ENCODE measurements at regions not wholly inside any gene's neighbourhood (a gene's known extent, or its start where the extent isn't known, plus 50 kb on each side); places are given as distances from the start of the nearest gene placed in this dataset.
"Not testable (repeated sequence)": the region's sequence is repeated elsewhere in the genome, so short reads cannot be mapped to it uniquely, and the experiment has no call there.

GRCh38 chr9:2443933-2444332 lies 177.7 kb upstream of the VLDLR start:
- BruUV-seq (replicated peaks); CTCF ChIA-PET (ENCODE audit: low intra/inter-chr PET ratio, low total read pairs); ATAC-seq; H3K27me3 ChIP-seq (ENCODE audit: control insufficient read depth in 1 of 2, insufficient read depth in 2 of 2, low read length in 2 of 2); H3K36me3 ChIP-seq (replicated peaks in 1 of 2; ENCODE audit: control insufficient read depth in 1 of 2, insufficient read depth in 2 of 2, low read length in 2 of 2); H3K4me2 ChIP-seq (ENCODE audit: low read depth, low read length); H3K4me1 ChIP-seq (ENCODE audit: insufficient read depth, low read length); DNase-seq (ENCODE audit: low spot score); H3K4me3 ChIP-seq (replicated peaks in 1 of 3; ENCODE audit: insufficient read depth in 1 of 3, low read depth in 2 of 3, low read length in 3 of 3); H4K20me1 ChIP-seq (ENCODE audit: insufficient read depth, low read length); intact Hi-C loops (cut with micrococcal nuclease; ENCODE audit: unreplicated experiment); H3K9me3 ChIP-seq (ENCODE audit: low read length); H3K9ac ChIP-seq (ENCODE audit: insufficient read depth, low read depth, low read length); H2AFZ ChIP-seq (ENCODE audit: low read length); H3K79me2 ChIP-seq (ENCODE audit: insufficient read depth, low read length); in situ Hi-C loops (cut with HindIII; ENCODE audit: extremely low pct_ligation_motif_present, low pct_unique_long_range_greater_than_20kb); FAIRE-seq; POLR2A ChIA-PET; H3K27ac ChIP-seq (ENCODE audit: extremely low read length, insufficient read depth, low read length): not testable (repeated sequence)
- 0% methylated on average over 1 of the region's 1 CpG for WGBS (ENCODE audit: low lambda C conversion rate)

GRCh38 chr9:2448193-2448738 lies 173.3 kb upstream of the VLDLR start:
- intact Hi-C loops (cut with micrococcal nuclease; ENCODE audit: unreplicated experiment): no loop called here
- CTCF ChIA-PET (ENCODE audit: low intra/inter-chr PET ratio, low total read pairs): no interaction called here
- BruUV-seq (replicated peaks): no TSS peak
- WGBS (ENCODE audit: low lambda C conversion rate): 5% methylated on average over 2 of the region's 2 CpGs
- POLR2A ChIA-PET: no interaction called here
- no peak overlapping the region for H3K27ac ChIP-seq (ENCODE audit: extremely low read length, insufficient read depth, low read length)
- no peaks in the 10 kb centered on the region for H4K20me1 ChIP-seq (ENCODE audit: insufficient read depth, low read length)
- in situ Hi-C loops (cut with HindIII; ENCODE audit: extremely low pct_ligation_motif_present, low pct_unique_long_range_greater_than_20kb): no loop called here
- no peak overlapping the region for H2AFZ ChIP-seq (ENCODE audit: low read length)
- FAIRE-seq: no peak
- TF ChIP-seq SIX4 (CRISPR knock-in tag; IDR thresholded peaks at IDR 0.05) (no peak), ZNF558 (CRISPR knock-in tag; IDR thresholded peaks at IDR 0.05; ENCODE audit: borderline replicate concordance) (no peak)
- no peaks in the 10 kb centered on the region for H3K9me3 ChIP-seq (ENCODE audit: low read length)
- no peak overlapping the region for H3K4me3 ChIP-seq (replicated peaks in 1 of 3; ENCODE audit: insufficient read depth in 1 of 3, low read depth in 2 of 3, low read length in 3 of 3)
- H3K27me3 ChIP-seq (ENCODE audit: control insufficient read depth in 1 of 2, insufficient read depth in 2 of 2, low read length in 2 of 2): no peaks in the 10 kb centered on the region
- no peak for DNase-seq (ENCODE audit: low spot score)
- H3K36me3 ChIP-seq (replicated peaks in 1 of 2; ENCODE audit: control insufficient read depth in 1 of 2, insufficient read depth in 2 of 2, low read length in 2 of 2): no peaks in the 10 kb centered on the region
- H3K9ac ChIP-seq (ENCODE audit: insufficient read depth, low read depth, low read length): no peak overlapping the region
- ATAC-seq: no peak
- no peaks in the 10 kb centered on the region for H3K79me2 ChIP-seq (ENCODE audit: insufficient read depth, low read length)
- H3K4me2 ChIP-seq (ENCODE audit: low read depth, low read length): no peak overlapping the region
- no peaks in the 10 kb centered on the region for H3K4me1 ChIP-seq (ENCODE audit: insufficient read depth, low read length)

- Histone ChIP-seq H3K4me2 (ENCODE audit: low read depth, low read length) (no peak overlapping the region), H3K36me3 (replicated peaks in 1 of 2; ENCODE audit: control insufficient read depth in 1 of 2, insufficient read depth in 2 of 2, low read length in 2 of 2) (no peaks in the 10 kb centered on the region), H3K27me3 (ENCODE audit: control insufficient read depth in 1 of 2, insufficient read depth in 2 of 2, low read length in 2 of 2) (no peaks in the 10 kb centered on the region), H3K4me1 (ENCODE audit: insufficient read depth, low read length) (no peaks in the 10 kb centered on the region), H4K20me1 (ENCODE audit: insufficient read depth, low read length) (no peaks in the 10 kb centered on the region), H3K9me3 (ENCODE audit: low read length) (no peaks in the 10 kb centered on the region), H3K79me2 (ENCODE audit: insufficient read depth, low read length) (no peaks in the 10 kb centered on the region), H3K27ac (ENCODE audit: extremely low read length, insufficient read depth, low read length) (no peak overlapping the region), H3K9ac (ENCODE audit: insufficient read depth, low read depth, low read length) (no peak overlapping the region), H2AFZ (ENCODE audit: low read length) (no peak overlapping the region), H3K4me3 (replicated peaks in 1 of 3; ENCODE audit: insufficient read depth in 1 of 3, low read depth in 2 of 3, low read length in 3 of 3) (no peak overlapping the region)
- FAIRE-seq (no peak), ATAC-seq (no peak), DNase-seq (ENCODE audit: low spot score) (no peak)
- in situ Hi-C loops (cut with HindIII; ENCODE audit: extremely low pct_ligation_motif_present, low pct_unique_long_range_greater_than_20kb): no loop called here
- no TSS peak for BruUV-seq (replicated peaks)
- ChIA-PET POLR2A (no interaction called here), CTCF (ENCODE audit: low intra/inter-chr PET ratio, low total read pairs) (no interaction called here)
- TF ChIP-seq ZNF776 (CRISPR knock-in tag; IDR thresholded peaks at IDR 0.05) (no peak), MEF2D (CRISPR knock-in tag; IDR thresholded peaks at IDR 0.05) (no peak), ZMYM4 (CRISPR knock-in tag; IDR thresholded peaks at IDR 0.05) (no peak), RBFOX2 (IDR thresholded peaks at IDR 0.05; ENCODE audit: low read depth, low read length) (no peak), ZNF367 (CRISPR knock-in tag; IDR thresholded peaks at IDR 0.05; ENCODE audit: borderline replicate concordance) (no peak)
- 92% methylated on average over 1 of the region's 1 CpG for WGBS (ENCODE audit: low lambda C conversion rate)
- intact Hi-C loops (cut with micrococcal nuclease; ENCODE audit: unreplicated experiment): no loop called here
Measured at GRCh38 chr9:2453106-2453505, 168.5 kb upstream of the VLDLR start.

All from HepG2 (cell line).